SK-N-MC (cell line): ENCODE measurements at regions not wholly inside any gene's neighbourhood (a gene's known extent, or its start where the extent isn't known, plus 50 kb on each side); places are given as distances from the start of the nearest gene placed in this dataset.

Experiments
- EZH2 ChIP-seq: fragments of 200-600 bp; sonication (generic); IDR thresholded peaks from one replicate; pipeline ENCODE4 v1.6.1; 2017; ENCODE audit warnings: antibody characterized with exemption
- FOXP2 ChIP-seq: optimal IDR thresholded peaks from 2 replicates; pipeline ENCODE3; 2011; ENCODE audit warnings: mild to moderate bottlenecking, moderate library complexity; ENCODE audit not compliant: insufficient read depth; ENCODE audit errors: extremely low read length, control extremely low read depth
- POLR2AphosphoS5 ChIP-seq: IDR thresholded peaks from 2 replicates; pipeline ENCODE4 v1.6.1; 2012; ENCODE audit warnings: mild to moderate bottlenecking, low read depth, low read length, borderline replicate concordance

GRCh38 chr12:127888943-127889719 lies 377.8 kb upstream of the TMEM132C start:
- no peak for TF ChIP-seq POLR2AphosphoS5
- TF ChIP-seq EZH2 = no peak
- TF ChIP-seq FOXP2 = no peak
